Calu3 (cell line): ENCODE measurements at regions not wholly inside any gene's neighbourhood (a gene's known extent, or its start where the extent isn't known, plus 50 kb on each side); places are given as distances from the start of the nearest gene placed in this dataset.

Experiments
- BruUV-seq: library from RNA; stranded (reverse); fragments of 400-500 nt; replicated peaks from 2 replicates; lab custom pipeline; 2021; lab: Mats Ljungman, UMichigan
- CTCF ChIA-PET: fragments of 300-600 bp; sonication (Branson Sonifier 250); formaldehyde crosslinking; loops from one replicate; lab custom pipeline; 2022; ENCODE audit warnings: antibody characterized with exemption; lab: Charles Lee
- DNase-seq: peaks from one replicate; pipeline ENCODE4 v3.0.0; 2022
- H3K27ac Mint-ChIP-seq: one replicate; pipeline ENCODE4 v1.8.0; 2022; ENCODE audit warnings: mixed read lengths; ENCODE audit not compliant: unreplicated experiment
- H3K27me3 Mint-ChIP-seq: one replicate; pipeline ENCODE4 v1.8.0; 2022; ENCODE audit warnings: mixed read lengths; ENCODE audit not compliant: unreplicated experiment
- H3K36me3 Mint-ChIP-seq: one replicate; pipeline ENCODE4 v1.8.0; 2022; ENCODE audit warnings: mild to moderate bottlenecking, moderate library complexity, mixed read lengths; ENCODE audit not compliant: insufficient read depth, unreplicated experiment
- H3K4me1 Mint-ChIP-seq: one replicate; pipeline ENCODE4 v1.8.0; 2022; ENCODE audit warnings: mild to moderate bottlenecking, low read depth, mixed read lengths; ENCODE audit not compliant: unreplicated experiment
- H3K4me3 Mint-ChIP-seq: one replicate; pipeline ENCODE4 v1.8.0; 2022; ENCODE audit warnings: mild to moderate bottlenecking, low read depth, moderate library complexity, mixed read lengths; ENCODE audit not compliant: unreplicated experiment
- H3K9me3 Mint-ChIP-seq: one replicate; pipeline ENCODE4 v1.8.0; 2022; ENCODE audit warnings: low read depth, mixed read lengths; ENCODE audit not compliant: unreplicated experiment
- CTCF ChIP-seq: fragments of 200-600 bp; IDR thresholded peaks from one replicate; pipeline ENCODE4 v1.8.0; 2022; ENCODE audit warnings: antibody characterized with exemption; ENCODE audit not compliant: unreplicated experiment
- intact Hi-C: fragments of 100-400 bp; cut with micrococcal nuclease; formaldehyde crosslinking; loops from one replicate; pipeline ENCODE4 v1.10.0; 2022; ENCODE audit not compliant: unreplicated experiment

GRCh38 chr18:45329316-45329715 is 286.0 kb upstream of the SLC14A2 start:
- DNase-seq = no peak
- CTCF ChIA-PET = no interaction called here
- no TSS peak for BruUV-seq
- Mint-ChIP-seq H3K27ac (no peak overlapping the region), H3K36me3 (no peaks in the 10 kb centered on the region), H3K9me3 (no peaks in the 10 kb centered on the region), H3K4me1 (peaks cover 11% of the 10 kb centered on the region), H3K4me3 (no peak overlapping the region), H3K27me3 (no peaks in the 10 kb centered on the region)
- no peak for TF ChIP-seq CTCF
- intact Hi-C loops = no loop called here

GRCh38 chr18:45330170-45330594 is 285.1 kb upstream of the SLC14A2 start:
- no TSS peak for BruUV-seq
- Mint-ChIP-seq H3K9me3 (no peaks in the 10 kb centered on the region), H3K4me3 (no peak overlapping the region), H3K27ac (no peak overlapping the region), H3K36me3 (no peaks in the 10 kb centered on the region), H3K27me3 (no peaks in the 10 kb centered on the region), H3K4me1 (peaks cover 3% of the 10 kb centered on the region)
- no peak for TF ChIP-seq CTCF
- intact Hi-C loops = no loop called here
- CTCF ChIA-PET = interaction anchor here (0.6 kb wide), 1 partner anchor 350 kb away, joined by 3 read pairs; no protein-coding TSS in a partner anchor
- no peak for DNase-seq

- H3K4me3 Mint-ChIP-seq = no peak overlapping the region
- BruUV-seq = no TSS peak
- no peak for TF ChIP-seq CTCF
- intact Hi-C loops = no loop called here
- no peaks in the 10 kb centered on the region for H3K27me3 Mint-ChIP-seq
- H3K4me1 Mint-ChIP-seq = no peaks in the 10 kb centered on the region
- CTCF ChIA-PET = no interaction called here
- no peak overlapping the region for H3K27ac Mint-ChIP-seq
- H3K9me3 Mint-ChIP-seq = no peaks in the 10 kb centered on the region
- no peak for DNase-seq
- H3K36me3 Mint-ChIP-seq = no peaks in the 10 kb centered on the region
These were observed 282.4 kb upstream of the SLC14A2 start for GRCh38 chr18:45332871-45333270.

GRCh38 chr18:45334191-45334590 is 281.1 kb upstream of the SLC14A2 start:
- TF ChIP-seq CTCF = no peak
- H3K4me1 Mint-ChIP-seq = peaks cover 2% of the 10 kb centered on the region
- no peaks in the 10 kb centered on the region for H3K36me3 Mint-ChIP-seq
- no TSS peak for BruUV-seq
- no peak for DNase-seq
- no peaks in the 10 kb centered on the region for H3K9me3 Mint-ChIP-seq
- CTCF ChIA-PET = no interaction called here
- H3K27ac Mint-ChIP-seq = no peak overlapping the region
- no peaks in the 10 kb centered on the region for H3K27me3 Mint-ChIP-seq
- intact Hi-C loops = no loop called here
- no peak overlapping the region for H3K4me3 Mint-ChIP-seq
